ENCODE measurements at regions not wholly inside any gene's neighbourhood (a gene's known extent, or its start where the extent isn't known, plus 50 kb on each side); places are given as distances from the start of the nearest gene placed in this dataset.

GRCh38 chr2:129366263-129366662 is 613.2 kb upstream of the RAB6C start:
- TF ChIP-seq YY1 (IDR thresholded peaks at IDR 0.05) (no peak), CTCF (IDR thresholded peaks at IDR 0.05; ENCODE audit: low read depth, low read length, missing input control) (no peak), RXRA (IDR thresholded peaks at IDR 0.05) (no peak), MAX (IDR thresholded peaks at IDR 0.05) (no peak), EGR1 (IDR thresholded peaks at IDR 0.05; ENCODE audit: low read depth in 2 of 2) (no peak), REST (IDR thresholded peaks at IDR 0.05) (no peak), FOXA1 (IDR thresholded peaks at IDR 0.05) (no peak)
- TF ChIP-seq, protein P1, sequence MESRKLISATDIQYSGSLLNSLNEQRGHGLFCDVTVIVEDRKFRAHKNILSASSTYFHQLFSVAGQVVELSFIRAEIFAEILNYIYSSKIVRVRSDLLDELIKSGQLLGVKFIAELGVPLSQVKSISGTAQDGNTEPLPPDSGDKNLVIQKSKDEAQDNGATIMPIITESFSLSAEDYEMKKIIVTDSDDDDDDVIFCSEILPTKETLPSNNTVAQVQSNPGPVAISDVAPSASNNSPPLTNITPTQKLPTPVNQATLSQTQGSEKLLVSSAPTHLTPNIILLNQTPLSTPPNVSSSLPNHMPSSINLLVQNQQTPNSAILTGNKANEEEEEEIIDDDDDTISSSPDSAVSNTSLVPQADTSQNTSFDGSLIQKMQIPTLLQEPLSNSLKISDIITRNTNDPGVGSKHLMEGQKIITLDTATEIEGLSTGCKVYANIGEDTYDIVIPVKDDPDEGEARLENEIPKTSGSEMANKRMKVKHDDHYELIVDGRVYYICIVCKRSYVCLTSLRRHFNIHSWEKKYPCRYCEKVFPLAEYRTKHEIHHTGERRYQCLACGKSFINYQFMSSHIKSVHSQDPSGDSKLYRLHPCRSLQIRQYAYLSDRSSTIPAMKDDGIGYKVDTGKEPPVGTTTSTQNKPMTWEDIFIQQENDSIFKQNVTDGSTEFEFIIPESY (IDR thresholded peaks at IDR 0.05): no peak

Measured in liver (tissue), 3 donors.